Left ventricle myocardium superior (tissue), 1 donor: ENCODE measurements at regions not wholly inside any gene's neighbourhood (a gene's known extent, or its start where the extent isn't known, plus 50 kb on each side); places are given as distances from the start of the nearest gene placed in this dataset.
"Not testable (repeated sequence)": the region's sequence is repeated elsewhere in the genome, so short reads cannot be mapped to it uniquely, and the experiment has no call there.

Source experiments
- ATAC-seq: fragments of 200-7000 bp; cut with Tn5 transposase; one replicate; pipeline ENCODE4 v1.9.1; 2020; ENCODE audit warnings: mild to moderate bottlenecking, moderate library complexity
- DNase-seq: peaks from one replicate; pipeline ENCODE4 v3.0.0-alpha.2; 2020
- intact Hi-C: fragments of 100-400 bp; cut with micrococcal nuclease; formaldehyde crosslinking; loops from one replicate; pipeline ENCODE4 v1.11.0; 2022
- donor health status: DM: no; HTN: yes; CAD: no; lungs with severe emphysema.

GRCh38 chr13:66159511-66159910 lies 1070.6 kb downstream of the PCDH9 start:
- DNase-seq: no peak
- ATAC-seq: no peak
- intact Hi-C loops: no loop called here

DNA sequence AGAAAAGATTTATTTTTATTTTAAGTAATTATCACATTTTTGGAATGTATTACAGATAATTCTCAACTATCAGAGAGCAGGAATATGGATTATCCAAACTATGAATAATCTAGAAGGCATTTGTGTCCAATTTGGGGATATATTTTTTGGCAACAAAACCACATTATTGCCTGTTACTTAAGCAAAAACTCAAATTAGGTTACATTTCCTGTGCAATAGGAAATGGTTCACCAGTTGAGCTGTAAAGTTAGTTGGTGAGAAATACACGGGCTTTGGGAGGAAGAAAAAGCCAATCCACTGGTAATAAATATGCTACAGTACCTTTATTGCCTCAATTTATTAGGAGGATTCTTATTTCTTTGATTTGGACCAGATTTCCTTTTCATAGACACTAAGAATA lies 1075.2 kb downstream of the PCDH9 start:
- ATAC-seq: no peak
- DNase-seq: no peak
- intact Hi-C loops: no loop called here

GRCh38 chr13:66154354-66154753 lies 1075.8 kb downstream of the PCDH9 start:
- DNase-seq (no peak), ATAC-seq (no peak)
- intact Hi-C loops: no loop called here

GRCh38 chr13:66152596-66152995 lies 1077.5 kb downstream of the PCDH9 start:
- DNase-seq (no peak), ATAC-seq (no peak)
- intact Hi-C loops: no loop called here

DNA sequence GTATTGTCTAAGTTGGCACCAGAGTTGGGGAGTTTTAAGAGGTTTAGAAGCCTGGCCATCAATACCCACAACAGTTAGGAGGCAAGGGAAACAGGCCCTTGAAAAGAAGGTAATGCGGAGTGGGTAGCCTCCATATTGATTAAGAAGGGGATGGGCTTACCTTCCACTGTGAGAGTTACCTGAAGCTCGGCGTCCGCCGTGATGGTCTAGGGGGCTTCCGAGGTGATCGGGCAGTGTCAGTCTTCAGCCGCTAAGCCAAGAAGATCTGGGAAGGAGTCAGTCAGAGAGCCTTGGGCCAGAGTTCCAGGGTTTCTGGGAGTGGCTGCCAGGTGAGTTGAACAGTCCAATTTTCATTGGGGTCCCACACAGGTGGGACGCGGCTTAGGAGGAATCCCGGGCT lies 1085.8 kb downstream of the PCDH9 start:
- DNase-seq, ATAC-seq, intact Hi-C loops: not testable (repeated sequence)

GRCh38 chr13:66139701-66140100 lies 1090.4 kb downstream of the PCDH9 start:
- DNase-seq (no peak), ATAC-seq (no peak)
- intact Hi-C loops: no loop called here

GRCh38 chr13:66139250-66139649 lies 1090.9 kb downstream of the PCDH9 start:
- DNase-seq (no peak), ATAC-seq (no peak)
- intact Hi-C loops: no loop called here

- intact Hi-C loops: no loop called here
Measured at GRCh38 chr13:66138172-66138811, 1091.8 kb downstream of the PCDH9 start.

GRCh38 chr13:66137384-66137783 lies 1092.8 kb downstream of the PCDH9 start:
- intact Hi-C loops: no loop called here
- no peak for ATAC-seq
- DNase-seq: no peak

More at GRCh38 chr13:66138172-66138811, 1091.8 kb downstream of the PCDH9 start:
- ATAC-seq (no peak), DNase-seq (no peak)

DNA sequence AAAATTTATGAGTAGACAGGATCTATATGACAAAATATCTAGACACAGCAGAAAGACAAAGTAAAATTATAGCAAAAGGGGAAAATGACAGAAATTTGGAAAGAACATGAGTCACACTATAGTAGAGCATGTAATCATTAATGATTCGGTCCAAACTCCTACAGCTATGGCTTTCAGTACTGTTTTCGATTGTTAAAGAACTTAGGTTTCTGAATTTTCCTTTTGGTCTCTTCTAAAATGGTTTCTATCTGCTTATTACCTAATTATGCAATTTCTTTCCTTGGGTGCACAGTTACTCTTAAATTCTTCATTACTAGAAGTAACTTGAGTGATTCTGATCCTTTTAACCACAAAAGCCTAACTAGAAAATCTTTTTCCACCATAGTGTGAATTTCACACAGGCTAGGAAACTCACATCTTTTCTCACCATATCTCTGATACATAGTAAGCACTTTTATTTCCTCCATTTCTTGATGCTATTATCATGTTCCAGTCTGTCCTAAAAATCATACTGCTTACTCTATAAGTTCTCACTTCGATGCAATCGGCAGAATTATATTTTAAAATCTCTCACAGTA lies 1101.4 kb downstream of the PCDH9 start:
- intact Hi-C loops: no loop called here
- DNase-seq: no peak
- no peak for ATAC-seq

- DNase-seq (no peak), ATAC-seq (no peak)
- intact Hi-C loops: no loop called here
Measured at GRCh38 chr13:66128201-66128600, 1101.9 kb downstream of the PCDH9 start.

DNA sequence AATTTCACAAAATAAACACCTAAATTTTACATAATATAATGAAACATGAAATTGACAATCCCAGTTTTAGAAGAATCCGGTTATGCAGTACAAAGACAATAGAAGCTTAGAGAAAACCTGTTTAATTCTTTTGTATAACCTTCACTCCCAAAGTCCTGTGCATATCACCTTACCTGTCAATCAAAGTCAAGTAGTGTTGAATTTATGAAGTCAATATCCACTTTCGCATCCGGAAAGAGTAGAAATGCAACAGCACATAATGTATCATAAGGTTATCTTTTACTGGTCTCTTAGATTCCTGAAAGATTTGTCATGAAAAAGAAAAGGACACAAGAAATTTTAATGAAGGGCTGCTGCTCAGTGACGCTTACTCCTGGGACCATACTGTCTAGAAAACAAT lies 1112.6 kb downstream of the PCDH9 start:
- ATAC-seq: no peak
- intact Hi-C loops: no loop called here
- DNase-seq: no peak

DNA sequence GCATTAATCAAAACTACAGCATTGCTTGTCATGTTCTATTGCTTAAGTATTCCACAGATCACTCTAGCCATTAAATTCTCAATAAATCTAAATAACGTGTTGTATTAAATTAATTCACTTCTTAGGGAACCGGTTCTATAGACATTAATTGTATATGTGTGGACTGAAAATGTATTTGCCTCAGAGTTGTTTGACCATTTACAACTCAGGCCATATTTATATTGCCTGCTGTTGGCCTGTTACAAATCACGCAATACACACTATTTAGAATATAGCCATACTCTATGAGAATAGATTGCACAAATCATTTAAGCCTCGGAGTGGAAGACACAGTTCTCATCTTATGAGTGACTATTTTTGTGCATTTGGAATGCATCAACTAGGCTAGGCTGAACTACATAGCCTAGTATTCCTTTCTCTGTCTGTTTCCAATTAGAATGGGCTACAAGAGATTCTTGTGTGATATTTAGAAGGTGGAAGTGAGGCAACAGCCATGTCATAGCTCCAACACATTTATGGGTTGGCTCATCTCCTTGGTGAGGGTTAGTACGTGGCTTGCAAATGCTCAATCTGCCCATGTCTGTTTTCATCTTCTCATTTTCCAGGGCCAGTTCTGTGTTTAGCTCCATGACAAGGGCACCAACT lies 1116.1 kb downstream of the PCDH9 start:
- ATAC-seq: no peak
- DNase-seq: no peak
- intact Hi-C loops: no loop called here

DNA sequence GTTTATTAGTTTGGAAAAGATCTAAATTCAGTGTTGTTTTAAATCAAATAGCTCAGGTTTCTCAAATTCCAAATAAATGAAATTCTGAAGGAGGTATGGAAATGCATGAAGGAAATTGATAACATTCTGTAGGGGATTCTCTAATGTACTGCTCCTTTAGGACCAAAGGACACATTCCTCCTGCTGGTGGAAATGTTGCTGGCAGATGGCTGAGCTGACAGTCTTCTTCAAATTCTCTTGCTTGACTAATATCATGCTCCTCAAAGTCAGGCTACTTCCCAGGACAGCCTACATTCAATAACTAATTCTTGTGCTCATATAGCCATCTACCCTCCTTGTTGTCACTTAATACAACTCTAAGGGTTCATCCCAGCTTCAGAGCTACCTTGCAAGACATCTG lies 1118.5 kb downstream of the PCDH9 start:
- DNase-seq: no peak
- intact Hi-C loops: no loop called here
- ATAC-seq: no peak

DNA sequence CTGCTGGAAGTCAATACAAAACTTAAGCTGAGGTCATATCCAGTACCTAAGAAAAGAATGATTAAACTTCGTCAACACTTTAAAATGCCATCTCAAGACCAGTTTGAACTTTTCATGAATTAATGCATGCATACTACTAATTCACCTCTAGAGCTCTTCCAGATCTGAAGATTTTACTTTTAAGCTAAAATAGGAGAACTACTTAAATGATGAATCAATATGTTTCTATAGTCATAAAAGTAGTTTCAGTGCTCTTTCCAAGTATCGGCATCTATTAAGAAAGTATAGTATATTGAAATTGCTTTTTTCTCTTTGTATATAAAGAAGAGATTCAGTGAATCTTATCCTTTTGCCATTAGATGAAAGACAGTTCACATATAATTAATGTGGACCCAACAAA lies 1123.9 kb downstream of the PCDH9 start:
- intact Hi-C loops: no loop called here
- no peak for DNase-seq
- ATAC-seq: no peak

GRCh38 chr13:66102864-66103263 lies 1127.3 kb downstream of the PCDH9 start:
- ATAC-seq: no peak

DNA sequence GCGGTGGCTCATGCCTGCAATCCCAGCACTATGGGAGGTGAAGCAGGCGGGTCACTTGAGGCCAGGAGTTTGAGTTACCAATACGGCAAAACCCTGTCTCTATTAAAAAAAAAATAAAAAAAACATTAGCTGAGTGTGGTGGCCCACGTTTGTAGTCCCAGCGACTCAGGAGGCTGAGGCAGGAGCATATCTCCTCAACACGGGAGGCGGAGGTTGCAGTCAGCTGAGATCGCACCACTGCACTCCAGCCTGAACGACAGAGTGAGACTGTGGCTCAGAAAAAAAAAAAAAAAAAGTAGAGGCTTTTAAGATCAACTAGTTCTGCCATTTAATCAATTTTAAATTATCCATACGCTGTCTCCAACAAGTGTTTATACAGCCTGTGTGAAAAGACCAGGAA lies 1130.3 kb downstream of the PCDH9 start:
- ATAC-seq (no peak), DNase-seq (no peak)
- intact Hi-C loops: no loop called here

More at GRCh38 chr13:66102864-66103263, 1127.3 kb downstream of the PCDH9 start:
- intact Hi-C loops: no loop called here
- no peak for DNase-seq

DNA sequence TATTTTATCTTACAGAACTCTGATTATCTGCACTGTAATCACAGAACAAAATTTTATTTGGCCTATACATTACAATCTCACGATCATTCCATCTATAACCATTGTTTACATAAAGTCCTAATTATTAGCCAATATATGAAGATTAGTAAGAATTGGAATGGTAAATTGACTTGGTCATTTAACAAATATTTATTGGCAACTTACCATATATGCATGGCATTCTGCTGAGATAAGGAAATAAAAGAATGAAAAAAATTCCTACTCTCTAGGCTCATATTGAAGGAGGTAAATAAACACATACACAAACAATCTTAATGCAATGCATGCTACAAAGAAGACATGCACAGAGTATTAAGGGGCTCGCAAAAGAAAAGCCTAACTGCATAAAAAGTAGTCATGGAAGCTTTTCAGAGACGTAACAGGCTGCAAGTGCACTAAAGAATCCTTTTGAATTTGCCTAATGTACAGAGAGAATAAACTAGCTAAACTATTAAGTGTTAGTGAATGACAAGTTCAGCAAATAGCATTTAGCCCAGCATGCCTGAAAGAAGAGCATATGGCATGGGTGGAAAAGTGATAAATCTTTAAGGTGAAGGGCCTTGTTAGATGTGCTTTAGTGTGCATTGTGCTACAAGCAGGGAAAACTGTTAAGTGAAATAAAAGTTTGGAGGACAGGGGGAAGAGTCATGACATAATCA lies 1131.1 kb downstream of the PCDH9 start:
- DNase-seq (no peak), ATAC-seq (no peak)
- intact Hi-C loops: no loop called here

DNA sequence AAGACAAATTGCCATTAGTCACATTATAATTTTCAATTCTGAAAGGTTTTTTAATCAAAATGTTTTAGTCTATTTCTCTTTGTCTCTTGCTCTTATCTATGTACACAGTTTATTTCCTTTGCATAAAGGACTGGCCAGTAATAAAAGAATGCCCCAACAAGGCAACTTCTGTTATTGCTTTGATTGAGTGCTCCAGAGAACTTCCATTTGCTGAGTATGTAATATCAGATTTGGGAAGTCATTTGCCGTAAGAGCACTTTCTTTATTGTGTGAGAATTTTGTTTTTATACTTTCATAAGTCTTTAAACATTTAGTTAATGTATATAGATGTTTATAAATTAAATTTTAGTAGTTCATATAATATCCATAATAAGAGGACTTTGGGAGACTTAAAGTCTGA lies 1140.4 kb downstream of the PCDH9 start:
- ATAC-seq (no peak), DNase-seq (no peak)
- intact Hi-C loops: no loop called here

DNA sequence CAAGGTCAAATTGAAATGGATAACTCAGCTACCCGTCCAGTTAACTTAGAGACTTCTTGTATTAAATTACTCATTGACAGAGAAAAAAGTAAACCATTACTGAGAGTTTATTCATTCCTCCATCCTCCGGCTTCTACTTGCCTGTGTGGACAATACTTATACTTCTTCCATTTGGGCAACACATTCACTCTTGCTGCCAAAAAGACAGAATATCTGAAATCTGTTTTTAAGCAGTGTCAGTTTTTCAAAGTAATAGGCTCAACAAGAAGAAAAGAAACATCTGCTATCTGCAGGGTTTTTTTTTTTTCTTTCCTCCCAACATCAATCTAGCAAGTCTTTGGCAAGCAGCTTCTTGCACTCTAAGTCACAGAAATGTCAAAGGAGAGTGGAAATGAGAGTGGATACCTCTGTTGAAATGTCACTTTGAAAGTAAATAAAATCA lies 1142.8 kb downstream of the PCDH9 start:
- intact Hi-C loops: no loop called here
- ATAC-seq: no peak
- DNase-seq: no peak
